ENCODE measurements at regions not wholly inside any gene's neighbourhood (a gene's known extent, or its start where the extent isn't known, plus 50 kb on each side); places are given as distances from the start of the nearest gene placed in this dataset.

- H3K4me1 ChIP-seq (ENCODE audit: control insufficient read depth, insufficient read depth, low read length), result no peaks in the 10 kb centered on the region
- H3K27ac ChIP-seq (ENCODE audit: low read depth, low read length), result no peak overlapping the region
- H3K27me3 ChIP-seq (ENCODE audit: control insufficient read depth, insufficient read depth, low read length), result no peaks in the 10 kb centered on the region
- H3K9ac ChIP-seq (ENCODE audit: low read length), result no peak overlapping the region
- H3K36me3 ChIP-seq (ENCODE audit: control insufficient read depth, insufficient read depth, low read length), result no peaks in the 10 kb centered on the region
- no peaks in the 10 kb centered on the region for H3K9me3 ChIP-seq (ENCODE audit: control insufficient read depth, insufficient read depth, low read depth, low read length)
- H3K4me3 ChIP-seq (ENCODE audit: low read depth, low read length), result no peak overlapping the region
Observed at GRCh38 chr9:19513671-19514275, 105.0 kb downstream of the ACER2 start.

- Histone ChIP-seq H3K9ac (ENCODE audit: low read length) (no peak overlapping the region), H3K4me3 (ENCODE audit: low read depth, low read length) (no peak overlapping the region), H3K4me1 (ENCODE audit: control insufficient read depth, insufficient read depth, low read length) (no peaks in the 10 kb centered on the region), H3K9me3 (ENCODE audit: control insufficient read depth, insufficient read depth, low read depth, low read length) (no peaks in the 10 kb centered on the region), H3K27me3 (ENCODE audit: control insufficient read depth, insufficient read depth, low read length) (no peaks in the 10 kb centered on the region), H3K27ac (ENCODE audit: low read depth, low read length) (no peak overlapping the region), H3K36me3 (ENCODE audit: control insufficient read depth, insufficient read depth, low read length) (no peaks in the 10 kb centered on the region)
Observed at GRCh38 chr9:19512103-19512832, 103.5 kb downstream of the ACER2 start.

- H3K27me3 ChIP-seq (ENCODE audit: control insufficient read depth, insufficient read depth, low read length), result no peaks in the 10 kb centered on the region
- no peak overlapping the region for H3K27ac ChIP-seq (ENCODE audit: low read depth, low read length)
- no peak overlapping the region for H3K4me3 ChIP-seq (ENCODE audit: low read depth, low read length)
- no peak overlapping the region for H3K9ac ChIP-seq (ENCODE audit: low read length)
- H3K9me3 ChIP-seq (ENCODE audit: control insufficient read depth, insufficient read depth, low read depth, low read length), result no peaks in the 10 kb centered on the region
- H3K4me1 ChIP-seq (ENCODE audit: control insufficient read depth, insufficient read depth, low read length), result no peaks in the 10 kb centered on the region
- H3K36me3 ChIP-seq (ENCODE audit: control insufficient read depth, insufficient read depth, low read length), result no peaks in the 10 kb centered on the region
Observed at GRCh38 chr9:19511694-19512093, 102.9 kb downstream of the ACER2 start.

GRCh38 chr9:19510907-19511306 is 102.1 kb downstream of the ACER2 start:
- H3K9me3 ChIP-seq (ENCODE audit: control insufficient read depth, insufficient read depth, low read depth, low read length), result no peaks in the 10 kb centered on the region
- no peak overlapping the region for H3K4me3 ChIP-seq (ENCODE audit: low read depth, low read length)
- H3K36me3 ChIP-seq (ENCODE audit: control insufficient read depth, insufficient read depth, low read length), result no peaks in the 10 kb centered on the region

More at GRCh38 chr9:19510907-19511306, 102.1 kb downstream of the ACER2 start:
- Histone ChIP-seq H3K27me3 (ENCODE audit: control insufficient read depth, insufficient read depth, low read length) (no peaks in the 10 kb centered on the region), H3K4me1 (ENCODE audit: control insufficient read depth, insufficient read depth, low read length) (no peaks in the 10 kb centered on the region), H3K27ac (ENCODE audit: low read depth, low read length) (no peak overlapping the region), H3K9ac (ENCODE audit: low read length) (no peak overlapping the region)
